PC-9 (cell line): ENCODE measurements at regions not wholly inside any gene's neighbourhood (a gene's known extent, or its start where the extent isn't known, plus 50 kb on each side); places are given as distances from the start of the nearest gene placed in this dataset.

Experiments
- CTCF ChIP-seq: fragments of 200-600 bp; sonication (generic); conservative IDR thresholded peaks from 2 replicates; pipeline ENCODE4 v1.6.1; 2017; ENCODE audit warnings: mixed run types, antibody characterized with exemption, mild to moderate bottlenecking, moderate library complexity
- EZH2 ChIP-seq: fragments of 200-600 bp; sonication (generic); IDR thresholded peaks from 2 replicates; pipeline ENCODE4 v1.8.0; 2017; ENCODE audit warnings: antibody characterized with exemption, low read depth

DNA sequence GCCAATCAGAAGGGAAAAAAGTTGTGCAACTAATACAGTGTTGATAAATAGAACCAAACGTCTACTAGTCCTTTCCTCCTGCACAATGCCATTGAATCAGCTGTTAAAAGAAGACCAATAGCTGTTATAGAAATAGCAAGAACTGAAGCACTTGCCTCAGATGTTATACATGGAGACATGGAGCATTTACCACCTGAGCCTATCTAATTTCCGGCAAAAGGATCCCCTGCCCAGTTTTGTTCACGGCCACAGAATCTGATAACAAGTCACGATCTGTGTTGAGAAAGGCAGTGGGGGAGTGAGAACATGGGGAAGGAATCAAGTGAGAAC, 285.4 kb downstream of the ZEB2 start:
- no peak for TF ChIP-seq CTCF
- no peak for TF ChIP-seq EZH2
